ENCODE measurements at regions not wholly inside any gene's neighbourhood (a gene's known extent, or its start where the extent isn't known, plus 50 kb on each side); places are given as distances from the start of the nearest gene placed in this dataset.

DNA sequence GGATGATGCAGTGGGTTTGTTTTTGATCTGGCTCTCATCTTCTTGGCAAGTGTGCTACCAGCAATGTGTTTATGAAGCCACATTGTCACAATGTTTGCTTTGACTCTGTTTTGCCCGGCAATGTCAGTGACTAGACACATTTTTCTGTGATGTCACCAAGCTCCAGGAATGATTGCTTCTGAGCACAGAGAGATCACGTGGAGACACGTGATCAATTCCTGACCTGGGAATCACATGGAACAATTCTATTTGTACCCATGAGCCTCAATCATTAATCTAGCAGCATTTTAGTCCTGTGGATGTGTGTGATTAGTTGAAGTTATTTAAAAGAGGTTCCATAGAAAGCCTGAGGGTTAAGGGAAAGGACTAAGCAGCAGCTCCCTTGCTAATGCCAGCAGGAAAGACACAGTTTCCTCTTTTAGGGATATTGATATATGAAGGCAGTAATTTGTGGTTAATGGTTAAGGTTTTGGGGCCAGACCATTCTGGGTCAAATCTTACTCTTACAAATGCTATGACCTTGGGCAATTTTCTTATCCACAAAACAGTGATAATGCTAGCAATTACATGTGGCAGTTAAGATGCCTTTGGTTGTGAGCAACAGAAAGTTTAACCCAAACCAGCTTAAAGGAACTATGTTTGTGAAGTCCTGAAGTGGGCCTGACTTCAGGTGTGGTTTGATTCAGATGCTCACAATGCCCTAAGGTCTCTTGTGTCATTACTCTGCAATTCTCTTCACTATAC is 59.0 kb downstream of the FASLG start:
- TF ChIP-seq, protein P1, sequence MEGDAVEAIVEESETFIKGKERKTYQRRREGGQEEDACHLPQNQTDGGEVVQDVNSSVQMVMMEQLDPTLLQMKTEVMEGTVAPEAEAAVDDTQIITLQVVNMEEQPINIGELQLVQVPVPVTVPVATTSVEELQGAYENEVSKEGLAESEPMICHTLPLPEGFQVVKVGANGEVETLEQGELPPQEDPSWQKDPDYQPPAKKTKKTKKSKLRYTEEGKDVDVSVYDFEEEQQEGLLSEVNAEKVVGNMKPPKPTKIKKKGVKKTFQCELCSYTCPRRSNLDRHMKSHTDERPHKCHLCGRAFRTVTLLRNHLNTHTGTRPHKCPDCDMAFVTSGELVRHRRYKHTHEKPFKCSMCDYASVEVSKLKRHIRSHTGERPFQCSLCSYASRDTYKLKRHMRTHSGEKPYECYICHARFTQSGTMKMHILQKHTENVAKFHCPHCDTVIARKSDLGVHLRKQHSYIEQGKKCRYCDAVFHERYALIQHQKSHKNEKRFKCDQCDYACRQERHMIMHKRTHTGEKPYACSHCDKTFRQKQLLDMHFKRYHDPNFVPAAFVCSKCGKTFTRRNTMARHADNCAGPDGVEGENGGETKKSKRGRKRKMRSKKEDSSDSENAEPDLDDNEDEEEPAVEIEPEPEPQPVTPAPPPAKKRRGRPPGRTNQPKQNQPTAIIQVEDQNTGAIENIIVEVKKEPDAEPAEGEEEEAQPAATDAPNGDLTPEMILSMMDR (IDR thresholded peaks at IDR 0.05; ENCODE audit: low read depth, low read length), result no peak
- DNase-seq (ENCODE audit: extremely low read depth, low read depth), result no peak

DNA sequence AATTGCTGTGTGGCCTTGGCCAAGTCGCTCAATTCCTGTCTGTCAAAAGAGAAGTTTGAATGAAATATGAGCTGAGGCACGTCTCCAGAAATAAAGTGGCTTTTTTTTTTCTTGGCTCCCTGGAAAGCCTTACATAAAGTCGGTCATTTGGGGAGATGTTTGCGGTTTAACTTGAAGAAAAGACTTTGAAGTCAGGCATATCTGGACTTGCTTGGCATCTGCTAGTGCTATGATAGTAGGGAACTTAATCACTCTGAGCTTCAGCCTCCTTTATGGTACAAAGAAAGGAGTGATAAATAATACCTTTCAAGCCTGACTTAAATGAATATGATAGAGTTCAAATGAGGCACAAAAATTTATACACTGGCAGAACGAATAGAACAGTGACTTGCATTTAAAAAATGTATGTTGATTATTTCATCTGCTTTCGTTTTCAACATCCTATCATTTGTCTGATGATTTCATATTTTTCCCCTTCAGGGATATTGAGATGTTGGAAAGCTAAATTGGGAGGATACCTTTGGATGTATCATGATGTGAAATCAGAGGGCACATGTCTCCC is 60.2 kb downstream of the FASLG start:
- no peak for DNase-seq (ENCODE audit: extremely low read depth, low read depth)
- TF ChIP-seq, protein P1 (IDR thresholded peaks at IDR 0.05; ENCODE audit: low read depth, low read length), result no peak

DNA sequence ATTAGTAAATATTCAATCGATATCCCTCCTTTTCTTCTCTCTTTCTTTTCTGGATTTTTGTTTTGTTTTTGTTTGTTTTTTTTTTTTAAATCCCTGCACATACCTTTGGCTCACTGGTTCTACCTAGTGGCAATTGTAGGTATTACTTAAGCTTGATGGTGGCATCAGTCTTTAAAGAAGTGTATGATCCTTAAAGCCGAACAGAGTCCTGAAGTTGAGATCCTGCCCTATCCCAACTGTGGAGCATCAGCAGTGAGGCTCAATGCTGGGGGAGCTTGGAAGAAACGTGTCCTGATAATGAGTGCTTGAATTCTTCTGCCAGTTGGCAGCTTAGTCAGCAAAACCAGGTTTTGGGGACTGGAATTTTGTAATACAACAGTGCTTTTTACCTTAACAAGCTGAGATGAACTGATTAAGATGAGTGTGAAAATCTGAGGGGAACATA is 60.8 kb downstream of the FASLG start:
- TF ChIP-seq, protein P1 (IDR thresholded peaks at IDR 0.05; ENCODE audit: low read depth, low read length), result peak; percentile 66
- DNase-seq (ENCODE audit: extremely low read depth, low read depth), result no peak

DNA sequence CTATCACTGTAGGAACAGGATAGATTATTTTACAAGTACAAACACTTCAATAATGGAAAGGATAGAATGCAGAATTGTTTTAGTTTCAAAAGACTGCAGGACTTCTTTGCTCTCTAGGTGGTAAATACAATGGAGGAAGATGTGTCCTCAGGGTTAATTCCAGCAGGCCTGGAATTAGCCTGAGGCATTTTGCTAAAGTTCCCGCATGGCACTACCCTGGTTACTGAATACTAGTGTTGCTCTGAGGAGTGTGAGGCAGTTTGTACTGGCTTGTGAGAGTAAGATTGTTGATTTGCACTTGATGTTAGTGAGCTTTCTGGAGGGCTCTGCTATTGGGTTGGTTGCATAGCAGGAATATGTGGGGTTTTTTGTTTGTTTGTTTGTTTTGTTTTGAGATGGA is 61.4 kb downstream of the FASLG start:
- TF ChIP-seq, protein P1 (IDR thresholded peaks at IDR 0.05; ENCODE audit: low read depth, low read length), result no peak
- no peak for DNase-seq (ENCODE audit: extremely low read depth, low read depth)

DNA sequence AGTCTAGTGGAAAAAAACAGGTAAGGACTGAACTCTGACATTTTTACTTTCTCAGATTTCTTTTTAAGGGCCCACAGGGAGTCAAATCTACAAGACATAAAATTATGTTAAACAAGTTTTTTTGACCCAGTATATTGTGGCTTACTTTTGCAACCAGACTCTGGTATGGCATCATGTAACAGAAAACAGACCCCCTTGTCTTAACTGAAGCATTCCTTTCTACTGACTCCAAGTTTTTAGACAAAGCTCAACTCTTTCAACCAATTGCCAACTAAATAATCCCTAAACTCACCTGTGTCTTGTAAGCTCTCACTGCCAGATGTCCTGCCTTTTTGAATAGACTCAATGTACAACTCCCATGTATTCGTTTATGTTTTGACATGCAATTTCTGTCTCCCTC is 64.3 kb downstream of the FASLG start:
- DNase-seq (ENCODE audit: extremely low read depth, low read depth), result no peak
- TF ChIP-seq, protein P1 (IDR thresholded peaks at IDR 0.05; ENCODE audit: low read depth, low read length), result no peak

DNA sequence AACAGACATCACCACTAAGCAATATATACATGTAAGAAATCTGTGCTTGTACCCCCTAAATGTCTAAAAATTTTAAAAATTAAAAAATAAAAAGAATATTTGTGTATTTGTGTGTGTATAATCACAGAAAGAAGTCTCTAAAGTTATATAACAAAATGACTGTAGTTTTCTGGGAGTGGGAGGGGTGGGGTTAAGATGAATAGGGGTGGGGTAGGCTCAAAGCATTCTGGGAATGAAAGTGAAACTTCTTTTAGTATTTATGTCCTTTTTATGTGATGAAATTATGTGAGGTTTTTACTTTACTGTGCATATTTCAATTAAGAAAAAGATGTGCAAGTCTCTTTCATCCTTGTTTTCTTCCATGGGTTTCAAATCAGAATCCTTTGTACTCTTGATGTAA is 65.3 kb downstream of the FASLG start:
- TF ChIP-seq, protein P1 (IDR thresholded peaks at IDR 0.05; ENCODE audit: low read depth, low read length), result no peak

DNA sequence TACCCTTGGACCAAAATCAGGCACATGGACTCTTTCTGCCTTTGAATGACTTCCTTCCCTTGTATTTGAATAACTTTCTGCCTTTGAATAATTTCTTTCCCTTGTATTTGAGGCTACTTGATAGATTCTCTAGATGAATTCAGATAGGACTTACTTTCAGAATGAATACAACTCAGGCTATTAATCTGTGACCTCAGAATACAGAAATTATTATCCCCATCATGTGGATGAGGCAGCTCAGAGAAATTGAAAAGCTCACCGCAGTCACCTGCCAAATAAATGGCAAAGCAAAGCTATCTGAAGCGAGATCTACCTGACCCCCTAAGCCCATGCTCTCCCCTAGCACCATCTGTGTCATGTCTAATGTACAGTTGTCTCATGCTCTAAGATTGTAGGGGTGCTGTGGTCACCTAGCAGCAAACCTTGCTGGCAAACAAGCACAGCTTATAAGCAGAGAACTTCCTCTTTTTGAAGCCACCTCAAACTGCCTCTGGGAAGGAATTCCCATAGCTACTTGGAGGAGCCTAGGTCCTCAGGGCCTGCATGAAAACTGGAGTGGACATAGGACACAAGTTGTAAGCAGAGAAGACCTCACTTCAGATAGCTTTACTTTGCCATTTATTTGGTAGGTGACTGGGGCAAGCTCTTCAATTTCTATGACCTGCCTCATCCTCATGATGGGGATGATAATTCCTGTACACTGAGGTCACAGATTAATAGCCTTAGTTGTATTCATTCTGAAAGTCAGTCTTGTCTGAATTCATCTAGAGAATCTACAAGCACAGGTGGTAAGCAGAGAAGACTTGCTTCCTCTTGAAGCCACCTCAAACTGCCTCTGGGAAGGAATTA is 66.1 kb downstream of the FASLG start:
- no peak for DNase-seq (ENCODE audit: extremely low read depth, low read depth)
- TF ChIP-seq, protein P1 (IDR thresholded peaks at IDR 0.05; ENCODE audit: low read depth, low read length), result no peak

More for the DNA sequence above, 65.3 kb downstream of the FASLG start:
- no peak for DNase-seq (ENCODE audit: extremely low read depth, low read depth)

All from AG09319 (cell line).